HG03565 (cell line): ENCODE measurements at regions not wholly inside any gene's neighbourhood (a gene's known extent, or its start where the extent isn't known, plus 50 kb on each side); places are given as distances from the start of the nearest gene placed in this dataset.
"Not testable (repeated sequence)": the region's sequence is repeated elsewhere in the genome, so short reads cannot be mapped to it uniquely, and the experiment has no call there.

Experiments
- ATAC-seq: cut with Tn5 transposase; IDR thresholded peaks from one replicate; pipeline ENCODE4 v1.9.1; 2021; ENCODE audit warnings: mild to moderate bottlenecking, moderate library complexity; ENCODE audit not compliant: unreplicated experiment

DNA sequence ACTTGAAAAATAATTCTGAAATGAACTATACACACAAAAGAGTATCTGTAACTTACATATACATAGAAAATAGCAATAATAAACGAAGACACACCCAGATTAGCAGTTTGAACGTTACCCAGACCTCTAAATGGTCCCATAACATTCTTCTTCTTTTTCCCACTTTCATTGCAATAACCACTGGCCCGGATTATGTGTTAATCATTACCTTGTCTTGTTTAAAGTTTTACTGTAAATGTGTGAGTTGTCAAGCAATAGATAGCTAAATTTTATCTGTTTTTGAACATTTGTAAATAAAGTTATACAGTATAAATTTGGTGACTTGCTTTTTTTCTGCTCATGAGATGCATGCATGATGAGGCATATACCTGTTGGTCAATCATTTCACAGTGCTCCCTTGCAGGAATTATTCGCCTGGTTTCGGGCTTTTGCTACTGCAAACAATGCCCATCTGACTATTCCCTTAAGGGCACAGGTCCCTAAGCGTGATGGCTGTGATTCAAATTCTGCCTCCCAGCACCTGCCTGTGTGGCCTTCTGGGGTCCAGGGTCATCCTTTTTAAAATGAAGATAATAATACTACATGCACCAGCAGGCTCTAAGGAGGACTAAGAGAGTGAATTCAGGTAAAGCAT, 66.1 kb downstream of the GADD45G start:
- ATAC-seq = no peak

DNA sequence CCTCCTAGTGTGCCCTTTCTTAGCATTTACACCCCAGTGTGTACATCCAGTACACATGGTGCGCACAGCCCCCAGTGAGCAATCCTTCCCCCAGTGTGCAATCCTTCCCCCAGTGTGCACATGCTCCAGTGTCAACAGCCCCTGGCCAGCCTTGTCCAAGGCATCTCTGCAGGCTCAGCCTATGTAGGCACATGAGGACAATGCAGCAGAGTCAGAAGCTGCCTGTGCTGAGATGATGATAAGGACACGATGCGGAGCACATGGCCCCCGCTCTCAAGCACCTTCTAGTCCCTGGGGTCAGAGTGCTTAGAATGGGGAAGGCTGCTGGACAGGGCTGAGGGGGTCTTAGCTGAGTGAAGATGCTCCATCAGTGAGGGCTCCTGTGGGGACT, 69.8 kb downstream of the GADD45G start:
- no peak for ATAC-seq

DNA sequence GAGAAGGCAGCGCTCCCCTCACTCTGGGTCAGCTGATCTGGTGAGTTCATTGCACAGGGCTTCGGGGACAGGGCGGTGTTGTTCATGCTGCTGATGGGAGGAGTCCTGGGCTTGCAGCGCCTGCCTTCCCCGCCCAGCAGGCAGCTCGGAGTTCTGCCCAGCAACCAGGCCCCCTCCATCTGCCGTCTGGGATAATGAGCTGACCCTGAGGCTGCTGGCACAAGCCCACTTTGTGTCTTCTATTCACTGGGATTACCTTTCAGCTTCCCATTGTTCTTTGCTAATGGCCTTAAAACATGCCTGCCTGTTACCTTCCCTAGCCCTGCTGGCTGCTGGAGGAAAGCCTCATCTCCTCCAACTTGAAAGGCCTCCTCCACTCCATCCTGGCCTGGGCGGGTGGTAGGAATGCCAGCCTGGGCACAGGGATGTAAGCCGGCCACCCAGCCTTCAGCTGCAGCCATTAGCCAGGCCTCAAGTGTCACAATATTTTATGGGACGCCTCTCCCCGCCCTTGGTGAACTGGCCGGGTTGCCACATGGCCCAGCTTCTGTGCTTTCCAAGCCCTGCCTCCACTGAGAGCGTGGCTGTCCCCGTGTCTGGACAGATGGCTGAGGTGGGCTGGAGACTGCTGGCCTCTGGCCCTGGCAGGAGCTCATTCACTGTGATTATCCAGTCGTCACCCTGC, 70.4 kb downstream of the GADD45G start:
- ATAC-seq = no peak

DNA sequence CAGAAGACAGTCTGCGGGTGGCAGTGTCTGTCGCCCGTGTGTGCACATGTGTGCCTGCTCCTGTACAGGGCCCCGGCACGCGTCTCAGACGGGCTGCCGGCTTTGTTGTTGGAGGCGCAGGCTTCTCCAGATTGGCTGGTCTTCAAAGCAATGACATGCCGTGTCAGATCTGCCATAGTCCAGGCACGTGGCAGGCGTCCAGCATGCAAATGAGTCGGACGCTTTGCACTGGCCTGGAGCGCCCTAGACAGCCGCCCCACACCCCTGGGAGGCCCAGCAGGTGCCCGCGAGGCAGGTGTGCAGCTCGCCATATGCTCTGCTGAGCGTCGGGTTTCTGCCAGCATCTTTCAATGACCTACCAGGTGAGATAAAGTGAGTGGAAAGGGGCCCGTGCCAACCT, 71.5 kb downstream of the GADD45G start:
- ATAC-seq = no peak

DNA sequence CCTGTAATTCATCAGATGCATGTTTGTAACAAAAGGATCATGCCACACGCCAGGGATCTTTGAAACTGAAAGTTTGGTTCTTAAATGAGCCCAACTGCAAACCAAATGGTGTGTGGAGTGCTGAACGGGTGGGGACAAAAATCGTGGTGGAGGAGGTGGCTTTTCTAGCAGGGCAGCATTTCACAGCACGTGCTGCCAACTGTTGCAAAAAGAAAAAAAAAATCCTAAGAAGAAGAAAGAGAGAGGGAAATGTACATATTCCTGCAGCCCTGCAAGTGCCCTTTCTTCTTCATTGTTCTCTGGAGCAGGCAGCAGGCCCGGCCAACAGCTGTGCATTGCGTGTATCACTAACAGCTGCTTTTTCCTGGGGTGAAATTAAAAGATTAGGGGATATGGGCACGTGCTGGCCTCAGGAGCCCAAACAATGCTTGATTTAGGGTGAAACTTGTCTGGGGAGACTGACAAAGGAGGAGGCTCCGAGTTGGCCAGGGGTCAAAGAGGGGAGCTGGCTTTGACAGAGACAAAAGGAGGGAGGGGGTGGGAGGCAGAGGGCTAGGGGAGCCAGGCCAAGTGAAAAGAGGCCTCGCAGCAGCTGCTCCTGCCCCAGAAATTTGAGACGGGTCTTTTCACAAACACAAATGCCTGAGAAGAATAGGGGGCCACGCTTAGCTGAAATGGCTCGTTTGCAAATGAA, 73.0 kb downstream of the GADD45G start:
- ATAC-seq = no peak

DNA sequence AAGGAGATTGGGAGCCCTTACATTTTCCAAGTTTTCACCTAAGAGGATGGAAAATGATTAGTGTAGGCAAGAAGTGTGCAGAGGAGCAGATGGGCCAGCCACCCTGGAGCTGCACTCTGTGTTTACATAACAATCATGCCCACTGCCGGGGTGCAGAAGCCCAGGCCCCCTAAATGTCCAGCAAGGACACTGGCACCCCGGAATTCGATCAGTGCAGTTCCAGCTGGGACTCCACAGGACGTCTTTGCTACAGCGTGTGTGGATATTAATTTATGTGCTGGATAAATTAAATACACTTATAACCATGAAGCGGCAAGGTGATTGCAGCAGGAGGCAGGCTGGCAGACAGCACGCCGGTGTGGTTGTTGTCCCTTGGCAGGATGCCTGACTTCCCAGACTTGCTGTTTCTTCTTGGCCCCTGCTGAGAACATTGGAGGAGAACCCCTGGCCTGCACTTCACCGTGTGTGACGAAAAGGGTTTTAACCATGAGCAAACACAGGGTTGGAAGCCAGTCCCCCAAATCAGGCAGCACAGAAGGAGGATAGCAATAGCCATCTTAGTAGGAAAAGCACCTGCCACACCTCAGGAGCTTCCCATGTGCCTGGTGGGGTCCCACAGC, 73.7 kb downstream of the GADD45G start:
- ATAC-seq = no peak

DNA sequence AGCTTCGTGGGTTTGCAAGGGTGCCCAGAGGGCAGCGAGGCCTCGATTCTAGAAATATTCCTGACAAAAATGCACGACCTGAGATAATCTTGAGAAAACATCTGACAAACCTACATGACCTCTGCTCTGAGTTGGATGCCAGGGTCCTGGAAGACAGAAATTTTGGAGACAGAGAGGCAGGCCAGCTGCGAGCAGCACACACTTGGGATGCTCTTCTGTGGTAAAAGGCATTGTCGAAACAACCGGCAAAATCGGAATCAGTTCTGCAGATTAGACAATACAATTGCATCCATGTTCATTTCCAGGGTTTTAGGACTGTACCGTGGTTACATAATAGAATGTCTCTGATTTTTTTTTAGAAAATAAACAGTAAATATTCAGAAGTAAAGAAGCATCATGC, 74.2 kb downstream of the GADD45G start:
- ATAC-seq = no peak

DNA sequence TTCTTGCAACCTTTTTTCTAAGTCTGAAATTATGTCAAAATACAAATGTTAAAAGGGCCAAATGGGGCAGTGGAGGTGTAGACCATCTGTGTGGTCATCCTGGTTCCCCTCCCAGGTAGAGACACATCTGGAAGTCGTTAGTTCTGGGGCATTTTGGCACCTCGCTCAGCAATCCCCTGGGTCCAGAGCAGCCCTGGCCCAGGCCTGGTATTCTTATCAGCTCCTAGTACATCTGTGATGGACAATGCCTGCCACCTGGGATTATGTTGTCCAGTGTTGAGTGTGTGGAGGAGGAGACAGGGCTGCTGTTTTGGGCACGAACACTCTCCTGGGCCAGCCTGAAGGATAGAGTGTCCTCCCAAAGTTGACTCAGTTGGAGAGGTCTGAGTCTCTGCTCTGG, 74.8 kb downstream of the GADD45G start:
- no peak for ATAC-seq

DNA sequence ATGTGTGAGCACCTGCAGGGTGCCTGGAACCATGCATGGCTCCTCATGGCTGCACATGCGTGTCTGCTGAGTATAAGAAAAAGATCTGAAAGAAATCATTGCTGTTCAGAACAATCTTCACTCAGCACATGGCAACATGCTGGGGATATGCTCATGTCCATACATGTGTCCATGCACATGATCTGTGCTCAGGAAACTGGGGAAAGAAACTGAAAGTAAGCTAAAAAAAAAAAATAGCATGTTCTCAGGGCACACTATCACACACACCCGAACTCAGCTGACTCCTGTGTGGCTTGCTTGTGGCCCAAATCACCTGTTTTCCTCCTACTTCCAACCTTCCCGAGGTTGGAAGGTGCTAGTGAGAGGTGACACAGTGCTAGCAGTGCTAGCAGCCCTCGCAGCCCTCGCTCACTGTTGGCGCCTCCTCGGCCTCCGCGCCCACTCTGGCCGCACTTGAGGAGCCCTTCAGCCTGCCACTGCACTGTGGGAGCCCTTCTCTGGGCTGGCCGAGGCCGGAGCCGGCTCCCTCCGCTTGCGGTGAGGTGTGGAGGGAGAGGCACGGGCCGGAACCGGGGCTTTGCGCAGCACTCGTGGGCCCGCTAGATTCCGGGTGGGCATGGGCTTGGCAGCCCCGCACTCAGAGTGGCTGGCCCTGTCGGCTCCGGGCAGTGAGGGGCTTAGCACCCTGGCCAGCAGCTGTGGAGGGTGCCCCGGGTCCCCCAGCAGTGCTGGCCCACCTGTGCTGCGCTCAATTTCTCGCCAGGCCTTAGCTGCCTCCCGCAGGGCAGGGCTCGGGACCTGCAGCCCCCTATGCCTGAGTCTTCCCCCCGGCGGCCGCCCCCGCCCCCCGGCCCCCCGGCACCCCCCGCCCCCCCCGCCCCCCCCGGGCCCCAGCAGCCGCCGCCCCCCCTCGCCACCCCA, 76.0 kb downstream of the GADD45G start:
- ATAC-seq = no peak

DNA sequence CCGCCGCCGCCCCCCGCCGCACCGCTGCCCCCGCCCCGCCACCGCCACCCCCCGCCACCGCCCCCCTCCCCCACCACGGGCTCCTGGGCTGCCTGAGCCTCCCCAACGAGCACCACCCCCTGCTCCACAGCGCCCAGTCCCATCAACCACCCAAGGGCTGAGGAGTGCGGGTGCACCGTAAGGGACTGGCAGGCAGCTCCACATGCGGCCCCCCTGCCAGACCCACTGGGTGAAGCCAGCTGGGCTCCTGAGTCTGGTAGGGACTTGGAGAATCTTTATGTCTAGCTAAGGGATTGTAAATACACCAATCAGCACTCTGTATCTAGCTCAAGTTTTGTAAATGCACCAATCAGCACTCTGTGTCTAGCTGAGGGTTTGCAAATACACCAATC, 76.7 kb downstream of the GADD45G start:
- ATAC-seq = not testable (repeated sequence)

DNA sequence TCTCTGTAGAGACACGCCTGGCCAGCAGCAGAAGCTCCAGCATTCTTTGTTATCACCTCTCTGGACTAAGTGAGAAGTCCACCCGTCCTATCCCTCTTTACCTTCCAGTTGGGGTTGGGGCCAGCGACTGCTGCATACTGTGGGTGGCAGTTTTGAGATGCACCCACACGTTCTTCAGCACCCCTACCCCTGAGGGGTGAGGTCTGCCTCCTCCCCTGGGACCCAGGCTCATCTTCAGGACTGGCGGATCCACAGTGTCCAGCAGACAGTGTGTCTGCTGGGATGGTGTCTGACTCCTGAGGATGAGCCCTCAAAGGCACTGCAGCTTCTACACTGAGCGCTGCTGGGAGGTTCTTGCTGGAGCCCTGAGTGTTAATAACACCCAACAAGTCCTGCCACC, 78.8 kb downstream of the GADD45G start:
- ATAC-seq = no peak

DNA sequence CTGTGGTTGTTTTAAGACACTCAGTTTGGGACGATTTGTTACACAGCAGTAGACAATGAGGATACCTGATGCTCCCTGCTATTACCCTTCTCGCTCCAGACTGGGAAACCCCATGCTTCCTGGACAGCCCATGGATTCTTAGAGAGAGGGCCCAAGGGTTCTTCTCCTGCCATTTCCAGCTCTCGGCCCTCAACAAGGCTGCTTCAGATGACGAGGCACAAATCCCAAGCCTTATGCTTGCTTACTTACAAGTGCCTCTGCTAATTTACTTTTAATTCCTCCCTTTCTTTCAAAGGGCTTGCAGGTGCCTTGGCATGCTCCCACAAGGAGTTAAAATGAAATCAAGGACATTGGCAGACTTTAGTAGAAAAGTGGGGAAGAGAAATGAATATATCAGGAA, 79.4 kb downstream of the GADD45G start:
- no peak for ATAC-seq

DNA sequence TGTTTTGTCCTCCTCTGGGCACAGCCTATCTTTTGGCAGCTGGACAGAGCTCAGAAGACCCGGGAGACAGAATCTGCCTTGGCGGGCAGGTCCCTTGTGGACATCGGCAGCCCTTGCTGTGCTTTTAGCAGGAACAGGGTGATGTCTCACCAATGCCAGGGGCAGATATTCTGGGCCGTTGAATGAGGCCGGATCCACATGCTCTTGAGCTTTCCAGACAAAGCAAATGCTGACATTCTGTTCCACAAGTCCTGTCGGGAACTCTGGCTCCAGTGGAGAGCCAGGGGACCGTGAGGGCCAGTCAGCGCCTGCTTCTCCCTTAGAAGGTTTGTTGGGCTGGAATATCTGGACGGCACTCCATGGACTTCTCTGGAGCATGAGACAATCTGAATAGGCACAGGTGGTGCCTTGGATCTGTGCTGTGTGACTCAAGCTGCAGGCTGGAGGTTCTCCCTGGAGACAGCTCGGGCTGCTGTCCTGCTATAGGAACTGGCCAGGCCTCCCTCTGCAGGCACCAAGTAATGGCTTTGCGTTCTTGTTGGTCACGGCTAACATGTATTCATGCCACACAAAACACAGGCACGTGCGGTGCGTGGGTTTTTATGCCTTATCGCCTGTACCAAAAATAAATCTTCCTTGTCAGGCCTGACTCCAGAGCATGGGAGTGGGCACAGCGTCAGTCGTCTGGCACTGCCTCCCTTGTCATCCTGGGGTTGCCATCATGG, 80.3 kb downstream of the GADD45G start:
- ATAC-seq = no peak

DNA sequence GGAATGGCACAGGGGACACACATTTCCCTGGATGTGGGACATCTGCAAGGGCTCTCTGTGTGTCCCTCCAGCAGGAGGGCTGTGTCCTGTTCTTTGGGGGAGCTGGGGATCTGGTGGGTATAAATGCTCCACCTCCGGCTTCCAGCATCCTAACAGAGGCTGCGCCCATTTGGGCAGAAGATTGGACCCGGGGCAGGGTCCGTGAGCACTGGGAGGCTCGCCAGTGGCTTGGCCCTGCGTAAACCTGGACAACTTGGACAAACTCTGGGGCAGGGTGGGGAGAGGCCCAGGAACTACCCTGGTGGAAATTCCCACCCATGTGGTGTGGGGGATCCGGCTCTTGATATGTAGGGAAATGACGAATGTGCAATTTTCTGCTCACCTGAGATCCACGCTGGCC, 80.9 kb downstream of the GADD45G start:
- no peak for ATAC-seq

DNA sequence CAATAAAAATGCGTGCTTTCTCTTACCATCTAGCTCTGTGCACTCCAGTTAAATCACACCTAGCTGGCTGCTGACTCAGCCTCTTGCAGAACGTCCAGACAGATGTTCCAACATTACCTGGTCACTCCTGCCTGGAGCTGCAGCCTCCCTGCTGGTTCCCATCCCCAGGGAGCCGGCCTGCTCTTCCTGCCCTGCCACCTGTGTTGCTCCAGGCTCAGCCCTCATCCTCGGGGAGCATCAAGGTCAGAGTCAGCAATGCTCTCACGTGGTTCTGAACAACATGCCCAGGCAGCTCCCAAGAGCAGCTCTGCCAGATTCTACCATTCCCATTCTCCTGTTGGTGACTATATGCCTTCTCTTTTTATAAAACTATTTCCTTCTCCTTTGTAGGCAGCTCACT, 81.3 kb downstream of the GADD45G start:
- ATAC-seq = no peak

DNA sequence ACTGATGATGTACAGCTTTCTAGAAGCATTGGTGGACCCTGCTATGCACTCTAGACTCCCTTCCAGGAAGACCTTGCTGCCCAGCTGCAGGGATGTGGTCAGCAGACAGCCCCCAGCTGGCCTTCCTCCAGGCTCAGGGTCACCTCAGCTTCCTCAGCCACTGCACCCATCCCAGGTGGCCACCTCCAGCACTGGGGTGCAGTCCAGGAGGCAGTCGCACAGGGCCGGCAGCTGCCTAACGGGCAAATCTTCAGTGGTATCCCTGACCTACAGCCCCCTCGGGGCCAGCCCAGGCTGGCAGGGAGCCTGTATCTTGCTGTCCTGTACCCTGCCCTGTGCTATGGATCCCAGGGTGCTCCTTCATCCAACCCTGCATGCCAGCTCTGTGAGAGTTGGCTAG, 81.8 kb downstream of the GADD45G start:
- ATAC-seq = no peak

DNA sequence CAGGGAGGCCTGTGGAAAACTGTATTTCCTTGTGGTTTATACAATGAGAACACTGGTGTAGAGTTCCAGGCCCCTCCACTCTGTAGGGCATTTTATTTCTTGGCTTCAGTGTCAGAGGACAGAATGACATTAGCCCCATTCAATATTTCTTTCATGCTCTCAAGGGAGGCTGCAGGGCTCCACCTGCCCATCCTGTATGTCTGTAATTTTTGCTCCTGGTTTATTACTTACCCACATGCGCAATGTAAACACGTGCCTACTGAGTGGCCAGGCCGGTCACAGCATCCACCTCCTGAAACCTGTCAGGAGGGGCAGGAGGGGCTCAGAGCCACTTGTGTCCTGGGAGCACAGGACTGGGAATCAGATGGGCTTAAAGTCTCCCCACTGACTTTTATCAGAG, 82.4 kb downstream of the GADD45G start:
- no peak for ATAC-seq

DNA sequence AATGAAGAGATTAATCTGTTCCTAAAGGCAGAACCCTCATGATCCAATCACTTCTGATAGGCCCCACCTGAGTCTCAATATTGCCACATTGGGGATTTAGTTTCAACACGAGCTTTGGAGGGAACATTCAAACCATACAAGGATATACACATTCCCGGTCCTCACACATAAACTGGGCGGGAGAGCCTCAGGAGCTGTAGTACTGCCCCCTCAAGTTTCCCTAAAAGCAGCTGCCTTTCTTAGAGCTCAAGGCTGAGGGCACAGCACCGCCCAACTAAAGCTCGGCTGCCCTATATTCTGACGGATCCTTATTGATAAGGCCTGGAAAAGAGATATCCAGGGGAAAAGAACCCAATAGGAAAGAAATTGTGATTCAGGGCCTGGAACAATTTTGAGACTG, 83.0 kb downstream of the GADD45G start:
- no peak for ATAC-seq

DNA sequence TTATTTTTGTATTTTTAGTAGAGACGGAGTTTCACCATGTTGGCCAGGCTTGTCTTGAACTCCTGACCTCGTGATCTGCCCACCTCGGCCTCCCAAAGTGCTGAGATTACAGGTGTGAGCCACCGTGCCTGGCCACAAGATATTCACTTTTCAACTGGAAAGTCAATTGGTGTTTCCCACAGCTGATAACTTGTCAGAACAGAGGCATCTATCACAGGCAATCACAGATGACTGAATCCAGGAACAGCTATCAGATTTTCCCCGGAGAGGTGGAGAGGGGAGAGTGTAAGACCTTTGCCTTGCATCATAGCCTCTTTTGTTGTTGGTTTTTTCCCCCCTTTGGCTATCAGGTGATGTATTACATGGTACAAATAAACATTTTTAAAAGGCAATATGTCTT, 84.5 kb downstream of the GADD45G start:
- ATAC-seq = not testable (repeated sequence)

DNA sequence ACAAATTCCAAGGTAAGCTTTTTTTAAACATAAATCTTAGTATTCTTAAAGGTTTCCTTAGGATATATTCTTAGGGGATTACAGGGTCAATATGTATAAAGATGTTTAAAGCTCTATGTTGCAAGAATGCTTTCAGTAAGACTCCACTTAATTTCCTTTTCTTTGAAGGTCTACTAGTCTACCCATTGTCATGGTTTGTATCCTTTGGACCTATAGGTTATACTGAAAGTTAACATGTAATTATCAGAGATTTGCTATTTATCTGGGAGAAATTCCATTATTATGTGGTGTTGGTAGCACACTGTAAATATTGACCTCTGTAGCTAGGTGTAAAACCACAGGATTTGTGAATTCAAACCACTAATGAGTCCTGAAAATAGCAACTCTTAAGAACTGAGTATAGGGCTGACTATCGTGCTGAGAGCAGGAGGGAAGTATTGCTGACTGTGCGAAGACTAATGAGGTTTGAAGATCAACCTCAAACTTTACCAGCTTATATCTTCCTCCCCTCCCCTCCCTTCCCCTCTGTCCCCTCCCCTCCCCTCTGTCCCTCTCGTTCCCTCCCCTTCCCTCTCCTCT, 85.6 kb downstream of the GADD45G start:
- peak; percentile 95 for ATAC-seq
